ENCODE measurements at regions not wholly inside any gene's neighbourhood (a gene's known extent, or its start where the extent isn't known, plus 50 kb on each side); places are given as distances from the start of the nearest gene placed in this dataset.

DNA sequence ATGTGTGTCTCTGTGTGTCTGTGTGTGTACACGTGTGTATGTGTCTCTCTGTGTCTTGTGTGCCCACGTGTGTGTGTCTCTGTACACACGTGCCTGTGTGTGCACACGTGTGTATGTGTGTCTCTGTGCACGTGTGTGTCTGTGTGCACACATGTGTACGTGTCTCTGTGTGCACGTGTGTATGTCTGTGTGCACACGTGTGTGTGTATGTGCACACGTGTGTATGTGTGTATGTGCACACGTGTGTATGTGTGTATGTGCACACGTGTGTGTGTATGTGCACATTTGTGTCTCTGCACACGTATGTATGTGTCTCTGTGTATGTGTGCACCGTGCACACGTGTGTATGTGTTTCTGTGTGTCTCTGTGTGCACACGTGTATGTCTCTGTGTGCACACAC, 248.7 kb upstream of the SHH start:
- no peaks in the 10 kb centered on the region for H3K9me3 ChIP-seq (ENCODE audit: control insufficient read depth, low read length, poor library complexity, severe bottlenecking)
- ATAC-seq (no peak), DNase-seq (no peak)
- no peaks in the 10 kb centered on the region for H3K4me1 Mint-ChIP-seq
- no peak overlapping the region for H3K4me3 Mint-ChIP-seq
- H3K27me3 Mint-ChIP-seq, result peaks cover 14% of the 10 kb centered on the region
- H3K36me3 Mint-ChIP-seq (ENCODE audit: low read depth), result no peaks in the 10 kb centered on the region
- no peak overlapping the region for H3K27ac Mint-ChIP-seq

DNA sequence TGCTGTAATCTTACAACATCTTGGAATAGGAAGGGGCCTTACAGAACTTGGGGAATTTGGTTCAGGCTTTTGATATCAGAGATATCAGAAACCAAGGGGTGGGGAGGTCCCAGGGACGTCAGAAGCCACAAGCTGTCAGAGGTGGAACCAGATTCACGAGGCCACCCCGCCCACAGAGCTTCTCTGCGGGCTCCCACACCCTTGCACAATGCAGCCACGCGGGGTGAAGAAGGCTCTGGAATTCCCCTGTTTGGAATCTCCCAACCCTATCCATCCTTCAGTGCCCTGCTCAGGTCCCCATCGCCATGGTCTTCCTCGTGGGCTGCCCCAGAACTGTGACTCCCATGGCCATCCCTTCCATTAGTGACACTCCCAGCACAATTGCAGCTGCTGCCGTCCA, 247.1 kb upstream of the SHH start:
- Mint-ChIP-seq H3K27ac (no peak overlapping the region), H3K36me3 (ENCODE audit: low read depth) (no peaks in the 10 kb centered on the region), H3K4me1 (no peaks in the 10 kb centered on the region), H3K4me3 (no peak overlapping the region), H3K27me3 (peaks cover 9% of the 10 kb centered on the region)
- ATAC-seq (no peak), DNase-seq (no peak)
- H3K9me3 ChIP-seq (ENCODE audit: control insufficient read depth, low read length, poor library complexity, severe bottlenecking), result no peaks in the 10 kb centered on the region

DNA sequence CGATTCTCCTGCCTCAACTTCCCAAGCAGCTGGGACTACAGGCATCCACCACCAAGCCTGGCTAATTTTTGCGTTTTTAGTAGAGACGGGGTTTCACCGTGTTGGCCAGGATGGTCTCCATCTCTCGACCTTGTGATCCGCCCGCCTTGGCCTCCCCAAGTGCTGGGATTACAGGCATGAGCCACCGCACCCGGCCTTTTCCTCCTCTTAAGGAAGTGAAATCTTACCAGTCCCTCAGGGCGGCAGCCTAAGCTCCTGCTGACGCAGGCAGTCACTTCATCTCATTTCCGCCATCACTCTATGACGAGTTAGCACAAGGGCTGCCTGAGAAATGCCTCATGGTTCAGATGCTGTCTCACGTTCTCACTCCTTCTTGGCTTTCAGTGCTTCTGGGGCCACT, 246.0 kb upstream of the SHH start:
- H3K9me3 ChIP-seq (ENCODE audit: control insufficient read depth, low read length, poor library complexity, severe bottlenecking), result no peaks in the 10 kb centered on the region
- H3K4me3 Mint-ChIP-seq, result no peak overlapping the region
- H3K4me1 Mint-ChIP-seq, result no peaks in the 10 kb centered on the region
- no peak overlapping the region for H3K27ac Mint-ChIP-seq
- peaks cover 9% of the 10 kb centered on the region for H3K27me3 Mint-ChIP-seq
- H3K36me3 Mint-ChIP-seq (ENCODE audit: low read depth), result no peaks in the 10 kb centered on the region
- DNase-seq, result no peak
- ATAC-seq, result no peak

- ATAC-seq, result no peak
- Mint-ChIP-seq H3K27ac (no peak overlapping the region), H3K4me1 (no peaks in the 10 kb centered on the region), H3K27me3 (peaks cover 9% of the 10 kb centered on the region), H3K4me3 (no peak overlapping the region), H3K36me3 (ENCODE audit: low read depth) (no peaks in the 10 kb centered on the region)
- no peaks in the 10 kb centered on the region for H3K9me3 ChIP-seq (ENCODE audit: control insufficient read depth, low read length, poor library complexity, severe bottlenecking)
- DNase-seq, result no peak
Observed at GRCh38 chr7:156056534-156056933, 244.3 kb upstream of the SHH start.

DNA sequence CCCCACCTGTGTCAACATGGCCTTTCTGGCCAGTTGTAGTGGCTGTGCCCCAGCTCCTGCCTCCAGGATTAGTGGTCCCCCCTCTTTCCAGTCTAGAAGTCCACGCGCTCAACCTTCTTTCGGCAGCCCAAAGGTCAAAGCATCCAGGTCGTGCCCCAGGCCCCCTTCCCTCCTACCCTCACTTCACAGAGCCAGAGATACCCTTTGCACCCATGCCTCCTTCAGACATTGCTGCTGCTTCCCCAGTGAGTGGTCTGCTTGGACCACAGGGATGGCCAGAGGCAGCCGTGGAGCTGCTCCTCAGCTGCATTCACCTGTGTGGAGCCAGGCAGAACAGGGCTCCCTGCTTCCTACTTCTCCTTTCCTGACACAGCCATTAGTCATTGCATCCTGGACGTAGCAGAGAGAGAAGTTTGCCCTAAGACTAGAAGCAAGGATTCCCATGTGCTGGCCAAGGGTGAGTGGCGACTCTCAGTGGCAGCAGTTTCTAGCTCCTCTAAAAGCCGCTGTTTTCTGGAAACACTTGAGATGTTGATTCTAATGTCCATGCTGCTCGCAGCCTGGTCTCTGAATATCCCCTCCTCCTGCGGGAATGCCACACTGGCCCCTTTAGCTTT, 243.1 kb upstream of the SHH start:
- Mint-ChIP-seq H3K4me1 (no peaks in the 10 kb centered on the region), H3K36me3 (ENCODE audit: low read depth) (no peaks in the 10 kb centered on the region), H3K4me3 (no peak overlapping the region), H3K27me3 (peaks cover 9% of the 10 kb centered on the region), H3K27ac (no peak overlapping the region)
- ATAC-seq (no peak), DNase-seq (no peak)
- H3K9me3 ChIP-seq (ENCODE audit: control insufficient read depth, low read length, poor library complexity, severe bottlenecking), result no peaks in the 10 kb centered on the region

DNA sequence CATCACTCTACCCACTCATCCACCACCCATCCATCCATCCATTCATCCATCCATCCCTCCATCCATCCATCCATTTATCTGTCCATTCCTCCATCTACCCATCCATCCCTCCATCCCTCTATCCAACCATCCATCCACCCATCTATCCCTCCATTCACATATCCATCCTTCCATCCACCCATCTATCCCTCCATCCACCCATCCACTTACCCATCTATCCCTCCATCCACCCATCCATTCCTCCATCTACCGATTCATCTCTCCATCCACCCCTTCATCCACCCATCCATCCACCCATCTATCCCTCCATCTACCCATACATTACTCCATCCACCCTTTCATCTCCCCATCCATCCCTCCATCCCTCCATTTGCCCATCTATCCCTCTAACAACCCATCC, 239.6 kb upstream of the SHH start:
- ATAC-seq, result no peak
- no peak overlapping the region for H3K4me3 Mint-ChIP-seq
- no peaks in the 10 kb centered on the region for H3K9me3 ChIP-seq (ENCODE audit: control insufficient read depth, low read length, poor library complexity, severe bottlenecking)
- no peak for DNase-seq
- no peak overlapping the region for H3K27ac Mint-ChIP-seq
- no peaks in the 10 kb centered on the region for H3K36me3 Mint-ChIP-seq (ENCODE audit: low read depth)
- H3K4me1 Mint-ChIP-seq, result no peaks in the 10 kb centered on the region
- no peaks in the 10 kb centered on the region for H3K27me3 Mint-ChIP-seq

DNA sequence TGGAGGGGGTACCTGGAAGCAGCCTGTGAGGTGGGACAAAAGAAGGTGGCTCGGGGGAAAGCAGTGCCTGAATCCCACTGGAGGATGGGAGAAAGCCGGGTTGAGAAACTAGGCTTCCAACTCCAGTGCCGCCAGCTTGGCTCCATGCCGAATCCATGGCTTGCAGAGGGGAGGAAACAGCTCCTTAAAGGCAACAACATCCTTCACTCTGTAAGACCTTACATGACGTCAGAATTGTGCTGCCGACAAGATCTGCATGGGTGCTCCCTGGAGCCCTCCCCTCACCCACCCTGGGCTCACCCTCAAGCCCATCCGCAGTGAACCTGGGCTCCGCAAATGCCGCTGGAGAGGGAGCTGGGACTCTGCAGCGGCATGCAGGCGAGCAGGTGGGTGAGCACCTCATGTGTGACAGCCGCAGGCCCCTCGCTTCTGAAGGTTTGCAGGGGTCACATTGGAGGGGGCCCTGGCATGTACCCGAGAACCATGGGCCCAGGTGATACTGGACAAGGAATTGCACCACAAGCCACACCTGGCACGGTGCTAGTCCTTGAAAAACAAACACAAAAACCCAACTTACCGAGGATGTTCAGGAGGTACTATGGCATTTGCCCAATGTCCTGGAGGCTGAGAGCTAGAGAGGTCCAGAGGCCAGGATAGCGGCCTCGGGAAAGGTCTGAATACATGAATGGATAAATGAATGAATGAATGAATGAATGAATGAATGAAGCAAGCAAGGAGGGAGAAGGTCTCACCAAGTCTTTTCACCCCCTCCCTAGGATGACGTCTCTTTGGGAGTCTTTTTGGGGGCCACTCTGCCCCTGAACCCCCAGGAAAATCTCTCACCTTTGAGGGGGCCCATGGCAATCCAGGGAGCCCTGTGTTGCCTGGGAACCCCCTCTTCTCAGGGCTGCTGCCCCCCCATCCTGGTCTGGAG, 238.6 kb upstream of the SHH start:
- Mint-ChIP-seq H3K4me1 (no peaks in the 10 kb centered on the region), H3K27me3 (peaks cover 2% of the 10 kb centered on the region), H3K4me3 (no peak overlapping the region), H3K36me3 (ENCODE audit: low read depth) (no peaks in the 10 kb centered on the region), H3K27ac (no peak overlapping the region)
- ATAC-seq (no peak), DNase-seq (no peak)
- H3K9me3 ChIP-seq (ENCODE audit: control insufficient read depth, low read length, poor library complexity, severe bottlenecking), result no peaks in the 10 kb centered on the region

- H3K4me1 Mint-ChIP-seq, result no peaks in the 10 kb centered on the region
- ATAC-seq, result no peak
- H3K36me3 Mint-ChIP-seq (ENCODE audit: low read depth), result no peaks in the 10 kb centered on the region
- H3K27me3 Mint-ChIP-seq, result peaks cover 5% of the 10 kb centered on the region
- no peak overlapping the region for H3K27ac Mint-ChIP-seq
- no peaks in the 10 kb centered on the region for H3K9me3 ChIP-seq (ENCODE audit: control insufficient read depth, low read length, poor library complexity, severe bottlenecking)
- DNase-seq, result no peak
- no peak overlapping the region for H3K4me3 Mint-ChIP-seq
Observed at GRCh38 chr7:156049366-156049765, 237.1 kb upstream of the SHH start.

GRCh38 chr7:156046031-156046560, 233.8 kb upstream of the SHH start:
- H3K27ac Mint-ChIP-seq, result no peak overlapping the region
- H3K9me3 ChIP-seq (ENCODE audit: control insufficient read depth, low read length, poor library complexity, severe bottlenecking), result no peaks in the 10 kb centered on the region
- peaks cover 13% of the 10 kb centered on the region for H3K27me3 Mint-ChIP-seq
- DNase-seq (no peak), ATAC-seq (no peak)
- H3K4me1 Mint-ChIP-seq, result no peaks in the 10 kb centered on the region
- no peaks in the 10 kb centered on the region for H3K36me3 Mint-ChIP-seq (ENCODE audit: low read depth)
- no peak overlapping the region for H3K4me3 Mint-ChIP-seq

GRCh38 chr7:156043416-156044178, 231.3 kb upstream of the SHH start:
- no peaks in the 10 kb centered on the region for H3K9me3 ChIP-seq (ENCODE audit: control insufficient read depth, low read length, poor library complexity, severe bottlenecking)
- Mint-ChIP-seq H3K27ac (no peak overlapping the region), H3K27me3 (peaks cover 13% of the 10 kb centered on the region), H3K4me1 (no peaks in the 10 kb centered on the region), H3K4me3 (no peak overlapping the region), H3K36me3 (ENCODE audit: low read depth) (no peaks in the 10 kb centered on the region)
- DNase-seq (no peak), ATAC-seq (no peak)

- DNase-seq (no peak), ATAC-seq (no peak)
- Mint-ChIP-seq H3K4me3 (no peak overlapping the region), H3K27me3 (peaks cover 18% of the 10 kb centered on the region), H3K36me3 (ENCODE audit: low read depth) (no peaks in the 10 kb centered on the region), H3K27ac (no peak overlapping the region), H3K4me1 (no peaks in the 10 kb centered on the region)
- no peaks in the 10 kb centered on the region for H3K9me3 ChIP-seq (ENCODE audit: control insufficient read depth, low read length, poor library complexity, severe bottlenecking)
Observed at GRCh38 chr7:156041398-156041797, 229.1 kb upstream of the SHH start.

DNA sequence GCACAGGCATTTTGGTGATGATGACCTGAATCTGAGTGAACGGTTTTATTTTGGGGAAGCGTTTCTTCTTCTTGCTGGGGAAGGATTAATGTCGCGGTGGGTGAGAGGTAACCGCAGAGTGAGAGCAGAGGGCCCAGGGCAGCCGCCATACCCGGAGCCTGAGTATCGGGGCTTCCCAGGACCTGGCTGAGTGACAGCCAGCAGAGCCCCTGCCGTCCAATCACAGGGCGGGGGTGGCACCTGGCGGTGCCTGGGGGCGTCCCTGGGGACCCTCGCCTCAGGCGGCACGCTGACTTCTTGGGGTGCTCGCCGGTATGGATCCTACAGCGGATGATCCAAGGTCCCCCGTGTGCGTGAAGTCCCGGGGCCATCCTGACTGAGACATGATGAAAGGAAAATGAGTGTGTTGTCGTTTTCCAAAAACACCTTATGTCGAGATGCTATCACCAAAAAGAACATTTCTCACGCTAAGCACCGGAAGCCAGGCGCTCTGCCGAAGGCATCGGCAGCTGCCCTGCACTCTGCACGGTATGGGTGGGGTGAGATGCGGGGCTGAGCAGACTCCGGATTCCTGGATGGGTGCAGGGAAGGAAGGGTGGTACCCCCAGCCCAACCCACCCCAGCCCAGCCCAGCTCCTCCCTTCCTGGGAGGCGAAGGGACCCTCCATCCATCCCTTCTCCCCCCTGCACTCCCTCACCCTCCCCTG, 227.9 kb upstream of the SHH start:
- no peak overlapping the region for H3K27ac Mint-ChIP-seq
- no peaks in the 10 kb centered on the region for H3K36me3 Mint-ChIP-seq (ENCODE audit: low read depth)
- H3K27me3 Mint-ChIP-seq, result peaks cover 20% of the 10 kb centered on the region
- H3K4me3 Mint-ChIP-seq, result no peak overlapping the region
- DNase-seq (no peak), ATAC-seq (peak; percentile 30)
- H3K9me3 ChIP-seq (ENCODE audit: control insufficient read depth, low read length, poor library complexity, severe bottlenecking), result no peaks in the 10 kb centered on the region
- no peaks in the 10 kb centered on the region for H3K4me1 Mint-ChIP-seq

DNA sequence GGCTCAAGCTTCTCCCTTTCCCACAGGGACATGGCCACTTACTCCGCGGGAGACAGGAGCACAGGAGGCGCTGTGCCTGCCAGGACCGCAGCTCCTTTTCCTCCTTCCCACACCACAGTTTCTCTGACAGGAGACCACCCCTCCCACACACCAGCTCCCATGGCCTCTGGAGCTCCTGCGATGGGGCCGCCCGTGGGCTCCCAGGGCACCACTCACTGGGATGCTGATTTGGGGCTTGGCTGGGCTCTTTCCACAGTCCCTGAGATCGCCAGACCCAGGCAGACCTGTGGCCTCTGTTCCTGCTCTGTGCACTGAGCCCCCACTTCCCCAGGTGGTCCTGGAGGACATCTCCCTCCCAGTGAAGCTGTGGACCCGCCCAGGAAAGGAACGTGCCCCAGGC, 226.9 kb upstream of the SHH start:
- H3K27ac Mint-ChIP-seq, result no peak overlapping the region
- ATAC-seq, result no peak

More for the DNA sequence above, 226.9 kb upstream of the SHH start:
- H3K36me3 Mint-ChIP-seq (ENCODE audit: low read depth), result no peaks in the 10 kb centered on the region
- H3K9me3 ChIP-seq (ENCODE audit: control insufficient read depth, low read length, poor library complexity, severe bottlenecking), result no peaks in the 10 kb centered on the region
- DNase-seq, result no peak
- H3K4me3 Mint-ChIP-seq, result no peak overlapping the region
- peaks cover 24% of the 10 kb centered on the region for H3K27me3 Mint-ChIP-seq
- H3K4me1 Mint-ChIP-seq, result no peaks in the 10 kb centered on the region
